Testis (tissue), 2 donors: ENCODE measurements at regions not wholly inside any gene's neighbourhood (a gene's known extent, or its start where the extent isn't known, plus 50 kb on each side); places are given as distances from the start of the nearest gene placed in this dataset.

Experiments
- DNase-seq: peaks from one replicate; pipeline ENCODE4 v3.0.0-alpha.2; 2019
- H3K27ac ChIP-seq, 2 donors: fragments of 200-600 bp; sonication (generic); one replicate each; pipeline ENCODE4 v1.5.1; 2019
- H3K27me3 ChIP-seq: fragments of 200-600 bp; sonication (generic); one replicate; pipeline ENCODE4 v1.5.1; 2019
- H3K36me3 ChIP-seq: fragments of 200-600 bp; sonication (generic); one replicate; pipeline ENCODE4 v1.5.1; 2017; ENCODE audit warnings: low read depth; ENCODE audit errors: missing control alignments
- H3K4me1 ChIP-seq: fragments of 200-600 bp; sonication (generic); one replicate; pipeline ENCODE4 v1.5.1; 2019
- H3K4me3 ChIP-seq, 2 donors: fragments of 200-600 bp; sonication (generic); one replicate each; pipeline ENCODE4 v1.5.1; 2017 to 2019
- H3K9me3 ChIP-seq: fragments of 200-600 bp; sonication (generic); one replicate; pipeline ENCODE4 v1.5.1; 2017
- POLR2A ChIP-seq: fragments of 450-650 bp; IDR thresholded peaks from one replicate; pipeline ENCODE4 v1.6.1; 2017; ENCODE audit warnings: antibody characterized with exemption, mild to moderate bottlenecking, moderate library complexity
- WGBS, 2 donors: methylation state at CpG; one replicate each; pipeline ENCODE4 v1.1.5; 2018; 5-methylcytosine and 5-hydroxymethylcytosine counted together
- intact Hi-C: fragments of 100-400 bp; cut with DNase I; formaldehyde crosslinking; loops from one replicate; pipeline ENCODE4 v1.15.1; 2023; ENCODE audit warnings: low total_unique reads
- TF ChIP-seq, protein P1 (sequence below), 3 experiments: fragments of 450-650 bp in 2 of 3; fragments of 200-600 bp in 1 of 3; sonication (generic) in 1 of 3; IDR thresholded peaks; one replicate each; pipeline ENCODE4 v1.5.1; 2016 to 2019; ENCODE audit warnings: antibody characterized with exemption in 3 of 3, mild to moderate bottlenecking in 2 of 3, moderate library complexity in 1 of 3

DNA sequence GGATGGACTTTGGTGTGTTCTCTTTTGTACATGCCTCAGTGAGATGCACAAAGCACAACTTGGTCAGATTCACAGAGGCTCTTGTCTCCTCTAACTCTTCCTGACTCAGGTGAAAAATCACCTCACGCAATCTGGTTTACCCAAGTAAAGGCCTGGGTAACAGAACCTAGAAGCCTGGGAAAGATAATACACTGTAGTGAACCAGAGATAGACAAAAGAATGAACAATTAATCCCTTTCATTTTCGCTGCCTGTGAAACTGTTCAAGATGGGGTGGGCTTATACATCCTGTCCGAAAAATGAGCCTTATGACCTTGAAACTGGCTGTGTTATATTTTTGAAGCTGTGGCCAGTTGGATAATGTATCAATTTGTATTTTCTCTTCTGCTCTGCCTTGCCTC, 678.9 kb upstream of the TEX47 start:
- H3K4me1 ChIP-seq = no peaks in the 10 kb centered on the region
- no peaks in the 10 kb centered on the region for H3K27me3 ChIP-seq
- TF ChIP-seq, protein P1, sequence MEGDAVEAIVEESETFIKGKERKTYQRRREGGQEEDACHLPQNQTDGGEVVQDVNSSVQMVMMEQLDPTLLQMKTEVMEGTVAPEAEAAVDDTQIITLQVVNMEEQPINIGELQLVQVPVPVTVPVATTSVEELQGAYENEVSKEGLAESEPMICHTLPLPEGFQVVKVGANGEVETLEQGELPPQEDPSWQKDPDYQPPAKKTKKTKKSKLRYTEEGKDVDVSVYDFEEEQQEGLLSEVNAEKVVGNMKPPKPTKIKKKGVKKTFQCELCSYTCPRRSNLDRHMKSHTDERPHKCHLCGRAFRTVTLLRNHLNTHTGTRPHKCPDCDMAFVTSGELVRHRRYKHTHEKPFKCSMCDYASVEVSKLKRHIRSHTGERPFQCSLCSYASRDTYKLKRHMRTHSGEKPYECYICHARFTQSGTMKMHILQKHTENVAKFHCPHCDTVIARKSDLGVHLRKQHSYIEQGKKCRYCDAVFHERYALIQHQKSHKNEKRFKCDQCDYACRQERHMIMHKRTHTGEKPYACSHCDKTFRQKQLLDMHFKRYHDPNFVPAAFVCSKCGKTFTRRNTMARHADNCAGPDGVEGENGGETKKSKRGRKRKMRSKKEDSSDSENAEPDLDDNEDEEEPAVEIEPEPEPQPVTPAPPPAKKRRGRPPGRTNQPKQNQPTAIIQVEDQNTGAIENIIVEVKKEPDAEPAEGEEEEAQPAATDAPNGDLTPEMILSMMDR (IDR thresholded peaks at IDR 0.05) = no peak
- no peak for TF ChIP-seq POLR2A
- WGBS, 2 donors = 34 to 59% methylated on average over 3 of the region's 3 CpGs
- H3K27ac ChIP-seq = no peak overlapping the region
- no peaks in the 10 kb centered on the region for H3K36me3 ChIP-seq
- H3K9me3 ChIP-seq = no peaks in the 10 kb centered on the region
- intact Hi-C loops = no loop called here
- H3K4me3 ChIP-seq = no peak overlapping the region
- DNase-seq = no peak

DNA sequence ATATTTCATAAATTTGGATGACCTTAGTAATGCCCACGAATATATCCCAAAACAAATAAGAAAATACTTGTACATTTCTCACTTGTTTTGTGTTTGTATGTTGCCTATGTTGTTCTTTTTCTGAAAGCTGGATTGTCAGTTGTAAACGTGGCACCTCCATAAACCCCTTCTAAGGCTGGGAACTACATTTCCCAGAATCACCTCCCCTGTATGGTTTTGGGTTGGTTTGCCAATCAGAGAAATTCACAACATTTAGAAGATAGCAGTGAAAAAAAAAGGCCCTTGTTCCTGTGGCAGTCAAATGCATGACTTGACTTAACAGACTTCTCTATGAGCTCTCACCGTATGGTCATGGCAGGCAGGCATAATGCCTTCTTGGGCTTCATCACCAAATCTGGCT, 676.3 kb upstream of the STEAP1 start:
- H3K9me3 ChIP-seq = no peaks in the 10 kb centered on the region
- no peak overlapping the region for H3K27ac ChIP-seq
- TF ChIP-seq, protein P1 (IDR thresholded peaks at IDR 0.05) = no peak
- no peak for TF ChIP-seq POLR2A
- no peaks in the 10 kb centered on the region for H3K27me3 ChIP-seq
- 78 to 86% methylated on average over 3 of the region's 3 CpGs for WGBS, 2 donors
- intact Hi-C loops = no loop called here
- no peaks in the 10 kb centered on the region for H3K4me1 ChIP-seq
- no peak for DNase-seq
- H3K36me3 ChIP-seq = no peaks in the 10 kb centered on the region
- H3K4me3 ChIP-seq = no peak overlapping the region

DNA sequence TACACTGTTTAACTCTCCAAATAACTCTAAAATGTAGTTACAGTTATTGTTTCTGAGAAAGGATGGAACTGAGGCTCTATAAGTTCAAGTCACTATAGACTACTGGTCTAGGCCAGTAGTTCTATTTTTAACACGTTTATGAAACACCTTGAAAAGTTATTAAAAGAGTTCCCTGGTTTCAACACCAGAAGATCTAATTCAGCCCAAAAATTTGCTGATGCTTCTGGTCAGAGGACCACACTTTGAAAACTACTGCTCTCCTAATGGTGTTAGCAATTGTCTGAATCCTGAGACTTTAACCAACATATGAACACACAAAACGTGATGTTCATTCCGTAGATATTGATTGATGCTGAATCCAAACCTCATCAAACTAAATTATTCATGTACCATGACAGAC, 658.6 kb upstream of the STEAP1 start:
- TF ChIP-seq POLR2A = no peak
- TF ChIP-seq, protein P1 (IDR thresholded peaks at IDR 0.05) = no peak
- WGBS, 2 donors = 77 to 80% methylated on average over 3 of the region's 3 CpGs
- no peaks in the 10 kb centered on the region for H3K27me3 ChIP-seq
- H3K27ac ChIP-seq = no peak overlapping the region
- H3K4me1 ChIP-seq = no peaks in the 10 kb centered on the region
- H3K9me3 ChIP-seq = no peaks in the 10 kb centered on the region
- no peaks in the 10 kb centered on the region for H3K36me3 ChIP-seq
- intact Hi-C loops = no loop called here
- DNase-seq = no peak
- no peak overlapping the region for H3K4me3 ChIP-seq

DNA sequence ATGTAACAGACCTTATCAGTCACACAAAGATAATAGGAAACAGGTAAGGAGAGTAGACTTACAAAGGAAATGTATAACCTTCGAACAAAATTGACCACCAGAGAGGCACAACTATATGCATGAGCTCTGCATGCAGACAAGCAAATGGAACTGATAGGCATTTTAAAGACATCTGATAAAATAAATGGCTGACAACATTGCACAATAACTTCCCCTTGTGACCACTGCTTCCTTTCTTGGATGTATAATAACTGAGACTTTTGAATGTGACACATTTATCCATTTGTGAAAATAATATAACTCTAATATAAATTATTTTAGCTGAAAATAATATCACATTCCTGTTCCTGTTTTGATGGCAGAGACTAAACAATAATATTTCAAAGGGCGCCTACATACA, 654.2 kb upstream of the STEAP1 start:
- no peak overlapping the region for H3K4me3 ChIP-seq
- no peak for TF ChIP-seq POLR2A
- TF ChIP-seq, protein P1 (IDR thresholded peaks at IDR 0.05) = no peak
- no peaks in the 10 kb centered on the region for H3K27me3 ChIP-seq
- H3K27ac ChIP-seq = no peak overlapping the region
- WGBS, 2 donors = 86 to 92% methylated on average over 2 of the region's 2 CpGs
- intact Hi-C loops = no loop called here
- no peaks in the 10 kb centered on the region for H3K4me1 ChIP-seq
- no peak for DNase-seq
- H3K9me3 ChIP-seq = no peaks in the 10 kb centered on the region
- H3K36me3 ChIP-seq = no peaks in the 10 kb centered on the region

DNA sequence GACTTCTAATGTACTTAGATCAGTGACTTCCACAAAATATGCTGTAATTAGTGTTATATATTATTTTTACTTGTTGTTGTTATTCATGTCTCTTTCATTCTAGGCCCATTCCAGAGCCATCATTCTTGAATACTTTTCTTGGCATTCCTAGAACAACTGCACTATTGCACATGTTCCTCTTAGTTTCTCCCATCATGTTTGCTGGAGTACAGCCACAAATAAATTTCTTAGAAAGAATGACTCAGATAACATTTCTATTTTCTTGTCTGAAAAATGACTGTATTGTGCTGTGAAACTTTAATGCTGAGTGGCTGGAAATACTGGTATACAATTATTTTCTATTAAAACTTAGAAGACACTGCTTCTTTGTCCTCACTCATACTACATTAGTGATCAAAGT, 651.0 kb upstream of the STEAP1 start:
- no peak for TF ChIP-seq POLR2A
- TF ChIP-seq, protein P1 (IDR thresholded peaks at IDR 0.05) = no peak
- Histone ChIP-seq H3K27me3 (no peaks in the 10 kb centered on the region), H3K4me1 (no peaks in the 10 kb centered on the region), H3K9me3 (no peaks in the 10 kb centered on the region), H3K36me3 (no peaks in the 10 kb centered on the region), H3K27ac (no peak overlapping the region), H3K4me3 (no peak overlapping the region)
- no peak for DNase-seq
- intact Hi-C loops = no loop called here
